Fibroblast of mammary gland (primary cell): ENCODE measurements at regions not wholly inside any gene's neighbourhood (a gene's known extent, or its start where the extent isn't known, plus 50 kb on each side); places are given as distances from the start of the nearest gene placed in this dataset.
A peak's percentile ranks its signal among the peaks of the same experiment; 100 is the strongest.

Experiments used
- DNase-seq: peaks from one replicate; pipeline ENCODE4 v3.0.0-alpha.2; 2010; ENCODE audit warnings: low read depth
- H3K4me3 ChIP-seq: 2 replicates; pipeline ENCODE4 v1.5.1; 2011; ENCODE audit warnings: low read depth, mild to moderate bottlenecking, low read length, moderate library complexity; ENCODE audit not compliant: control insufficient read depth
- CTCF ChIP-seq: conservative IDR thresholded peaks from 2 replicates; pipeline ENCODE4 v1.5.1; 2011; ENCODE audit warnings: low read depth, low read length, inconsistent platforms; ENCODE audit not compliant: control insufficient read depth, insufficient read depth

- no peak for TF ChIP-seq CTCF
- DNase-seq = no peak
- no peak overlapping the region for H3K4me3 ChIP-seq
Observed at GRCh38 chr11:15810082-15810481, 546.3 kb downstream of the SOX6 start.

- no peak for TF ChIP-seq CTCF
Observed at GRCh38 chr11:15810525-15810924, 545.8 kb downstream of the SOX6 start.

GRCh38 chr11:15815246-15816195 is 540.8 kb downstream of the SOX6 start:
- H3K4me3 ChIP-seq = no peak overlapping the region
- DNase-seq = peak; percentile 25
- no peak for TF ChIP-seq CTCF

More at GRCh38 chr11:15810525-15810924, 545.8 kb downstream of the SOX6 start:
- H3K4me3 ChIP-seq = no peak overlapping the region
- no peak for DNase-seq

GRCh38 chr11:15816260-15816871 is 540.0 kb downstream of the SOX6 start:
- peak; percentile 65 for DNase-seq
- H3K4me3 ChIP-seq = no peak overlapping the region
- no peak for TF ChIP-seq CTCF

- H3K4me3 ChIP-seq = no peak overlapping the region
- DNase-seq = peak; percentile 10
- TF ChIP-seq CTCF = no peak
Observed at GRCh38 chr11:15817001-15817400, 539.3 kb downstream of the SOX6 start.

- no peak for DNase-seq
- TF ChIP-seq CTCF = no peak
- no peak overlapping the region for H3K4me3 ChIP-seq
Observed at GRCh38 chr11:15818132-15818842, 538.1 kb downstream of the SOX6 start.
